K562 (cell line): ENCODE measurements at regions not wholly inside any gene's neighbourhood (a gene's known extent, or its start where the extent isn't known, plus 50 kb on each side); places are given as distances from the start of the nearest gene placed in this dataset.

ENCODE experiments used
- ATAC-seq: fragments of 200-7000 bp; cut with Tn5 transposase; 3 replicates; pipeline ENCODE4 v1.9.1; 2020; ENCODE audit warnings: moderate library complexity
- BruUV-seq: library from RNA; stranded (reverse); fragments of 400-500 nt; replicated peaks from 2 replicates; lab custom pipeline; 2021; lab: Mats Ljungman, UMichigan
- CTCF ChIA-PET: fragments of 300-600 bp; formaldehyde crosslinking; extraction: SDS; loops from one replicate; lab custom pipeline; 2021; ENCODE audit warnings: low intra/inter-chr PET ratio; lab: Yijun Ruan, JAX
- POLR2A ChIA-PET: fragments of 300-600, 350-650 bp; sonication (Branson Sonifier 250); formaldehyde crosslinking; extraction: SDS; loops from one replicate; lab custom pipeline; 2021; ENCODE audit warnings: antibody characterized with exemption, inconsistent platforms; lab: Yijun Ruan, JAX
- DNase-seq, 4 experiments: peaks; one replicate each; pipeline versions ENCODE4 v3.0.0 to v3.0.0-alpha.2; 2011 to 2018; ENCODE audit warnings: low spot score in 3 of 4, mixed read lengths in 3 of 4; ENCODE audit errors: extremely low read depth in 1 of 4
- FAIRE-seq: peaks from 2 replicates; lab custom pipeline; 2011; peaks lifted over from hg19 to GRCh38; lab: Jason Lieb, UNC
- H2AFZ ChIP-seq: 2 replicates; pipeline ENCODE4 v1.6.0; 2011; ENCODE audit warnings: low read depth, low read length, control low read depth, inconsistent platforms
- H3K27ac ChIP-seq: fragments of 200-600 bp; 3 replicates; pipeline ENCODE4 v1.8.0; 2011; ENCODE audit warnings: low read depth, mild to moderate bottlenecking, control low read depth, inconsistent platforms, low read length, moderate library complexity, mixed read lengths; ENCODE audit errors: extremely low read depth
- H3K27me3 ChIP-seq, 2 experiments: fragments of 300-600 bp in 1 of 2; 2 replicates in 1 of 2; 3 replicates in 1 of 2; pipeline versions ENCODE4 v1.6.0 to v1.8.0; 2011; ENCODE audit warnings: inconsistent platforms in 2 of 2, low read length in 2 of 2, mild to moderate bottlenecking in 1 of 2, mixed read lengths in 1 of 2, moderate library complexity in 1 of 2; ENCODE audit not compliant: control insufficient read depth in 2 of 2, insufficient read depth in 2 of 2
- H3K36me3 ChIP-seq: fragments of 300-600 bp; 3 replicates; pipeline ENCODE4 v1.8.0; 2011; ENCODE audit warnings: mild to moderate bottlenecking, low read length, inconsistent platforms; ENCODE audit not compliant: control insufficient read depth, insufficient read depth
- H3K4me1 ChIP-seq, 2 experiments: fragments of 200-600 bp in 1 of 2; replicated peaks in 1 of 2; 2 replicates in 1 of 2; 3 replicates in 1 of 2; pipeline versions ENCODE4 v1.5.1 to v1.8.0; 2011; ENCODE audit warnings: inconsistent platforms in 2 of 2, low read length in 2 of 2, mild to moderate bottlenecking in 1 of 2, mixed read lengths in 1 of 2, moderate library complexity in 1 of 2; ENCODE audit not compliant: control insufficient read depth in 2 of 2, insufficient read depth in 2 of 2
- H3K4me2 ChIP-seq: 2 replicates; pipeline ENCODE4 v1.6.1; 2011; ENCODE audit warnings: low read length, control low read depth, inconsistent platforms, mixed read lengths; ENCODE audit not compliant: insufficient read depth
- H3K4me3 ChIP-seq: fragments of 200-600 bp; sonication (generic), shearing (Covaris generic); 2 replicates; pipeline ENCODE4 v1.5.1; 2016; ENCODE audit warnings: control low read depth, inconsistent platforms
- H3K79me2 ChIP-seq: fragments of 200-600 bp; 3 replicates; pipeline ENCODE4 v1.8.0; 2011; ENCODE audit warnings: low read length, inconsistent platforms; ENCODE audit not compliant: control insufficient read depth, insufficient read depth
- H3K9ac ChIP-seq, 2 experiments: 2 replicates each; pipeline versions ENCODE4 v1.6.0 to v1.6.1; 2011; ENCODE audit warnings: low read depth in 2 of 2, low read length in 2 of 2, control low read depth in 1 of 2, inconsistent platforms in 1 of 2, mild to moderate bottlenecking in 1 of 2, mixed read lengths in 1 of 2; ENCODE audit not compliant: insufficient read depth in 1 of 2
- H3K9me1 ChIP-seq: one replicate; pipeline ENCODE4 v1.6.0; 2011; ENCODE audit warnings: inconsistent platforms, mild to moderate bottlenecking, low read length, moderate library complexity; ENCODE audit not compliant: control insufficient read depth, insufficient read depth
- H3K9me3 ChIP-seq: replicated peaks from 2 replicates; pipeline ENCODE4 v1.5.1; 2011; ENCODE audit warnings: low read depth, low read length, inconsistent platforms; ENCODE audit not compliant: control insufficient read depth, insufficient read depth
- H4K20me1 ChIP-seq: replicated peaks from 2 replicates; pipeline ENCODE4 v1.6.1; 2011; ENCODE audit warnings: low read length, inconsistent platforms, mixed read lengths; ENCODE audit not compliant: control insufficient read depth, insufficient read depth
- CLOCK ChIP-seq: fragments of 250-450 bp; sonication (Bioruptor Pico); IDR thresholded peaks from 2 replicates; pipeline ENCODE4 v1.4.0; 2020; ENCODE audit warnings: mild to moderate bottlenecking, moderate library complexity, borderline replicate concordance
- DIDO1 ChIP-seq: fragments of 450-650 bp; IDR thresholded peaks from 2 replicates; pipeline ENCODE4 v1.6.1; 2016; ENCODE audit warnings: low read depth, missing biosample characterization, missing genetic modification characterization
- NRF1 ChIP-seq, 2 experiments: fragments of 450-650 bp; IDR thresholded peaks in 1 of 2; conservative IDR thresholded peaks in 1 of 2; 2 replicates each; pipeline ENCODE4 v1.6.1; 2014; ENCODE audit warnings: mild to moderate bottlenecking in 2 of 2
- SIN3A ChIP-seq, 2 experiments: fragments of 150-350 bp in 1 of 2; IDR thresholded peaks; 2 replicates each; pipeline ENCODE4 v1.6.1; 2011 to 2016; ENCODE audit warnings: borderline replicate concordance in 2 of 2, low read depth in 2 of 2, low read length in 2 of 2, mild to moderate bottlenecking in 2 of 2, moderate library complexity in 2 of 2; ENCODE audit not compliant: control insufficient read depth in 1 of 2
- SIN3B ChIP-seq: fragments of 450-650 bp; IDR thresholded peaks from 2 replicates; pipeline ENCODE4 v1.6.1; 2017; ENCODE audit warnings: low read depth, mild to moderate bottlenecking, moderate library complexity
- TOE1 ChIP-seq, 2 experiments: fragments of 450-650 bp in 1 of 2; sonication (generic) in 1 of 2; formaldehyde crosslinking in 1 of 2; IDR thresholded peaks; 2 replicates each; pipeline versions ENCODE4 v1.7.1 to v1.8.0; 2016 to 2022; ENCODE audit warnings: borderline replicate concordance in 2 of 2, mild to moderate bottlenecking in 2 of 2, antibody characterized with exemption in 1 of 2, inconsistent platforms in 1 of 2, low read depth in 1 of 2, missing genetic modification reagents in 1 of 2, moderate library complexity in 1 of 2
- ZBTB49 ChIP-seq: sonication (generic); formaldehyde crosslinking; IDR thresholded peaks from 2 replicates; pipeline ENCODE4 v1.8.0; 2022; ENCODE audit warnings: missing genetic modification reagents, mild to moderate bottlenecking, borderline replicate concordance
- ZNF12 ChIP-seq: sonication (generic); formaldehyde crosslinking; IDR thresholded peaks from 2 replicates; pipeline ENCODE4 v1.4.0; 2020; ENCODE audit warnings: mild to moderate bottlenecking, missing genetic modification reagents
- ZNF143 ChIP-seq: sonication (generic); formaldehyde crosslinking; IDR thresholded peaks from 2 replicates; pipeline ENCODE4 v1.9.0; 2022; ENCODE audit warnings: mild to moderate bottlenecking, missing genetic modification reagents
- whole genome bisulfite sequencing: fragments of 100-300 bp; shearing (Covaris generic); methylation state at CpG from one replicate; pipeline ENCODE4 v1.1.6; 2016; ENCODE audit warnings: low coverage, mixed read lengths; ENCODE audit not compliant: insufficient coverage; ENCODE audit errors: missing lambda C conversion rate; 5-methylcytosine and 5-hydroxymethylcytosine counted together
- in situ Hi-C: fragments of 300-500 bp; cut with MboI; formaldehyde crosslinking; loops from 4 replicates; pipeline ENCODE4 v1.15.0; 2018; ENCODE audit warnings: inconsistent platforms, mixed read lengths
- intact Hi-C: fragments of 100-400 bp; cut with micrococcal nuclease; formaldehyde crosslinking; loops from 2 replicates; pipeline ENCODE4 v1.14.2; 2022

GRCh38 chr4:180641495-180641894, 1601.7 kb upstream of the TENM3 start:
- no peaks in the 10 kb centered on the region for H3K27me3 ChIP-seq
- BruUV-seq: no TSS peak
- ChIA-PET POLR2A (no interaction called here), CTCF (no interaction called here)
- FAIRE-seq (no peak), DNase-seq (no peak), ATAC-seq (no peak)
- no peaks in the 10 kb centered on the region for H3K79me2 ChIP-seq
- intact Hi-C loops: no loop called here
- no peaks in the 10 kb centered on the region for H3K4me1 ChIP-seq
- no peak overlapping the region for H3K4me3 ChIP-seq
- H3K9me3 ChIP-seq: no peaks in the 10 kb centered on the region
- no peak overlapping the region for H3K4me2 ChIP-seq
- H4K20me1 ChIP-seq: no peaks in the 10 kb centered on the region
- 0% methylated on average over 4 of the region's 4 CpGs for WGBS
- H3K27ac ChIP-seq: no peak overlapping the region
- no peak overlapping the region for H3K9ac ChIP-seq
- no peak overlapping the region for H2AFZ ChIP-seq
- H3K9me1 ChIP-seq: no peaks in the 10 kb centered on the region
- no peaks in the 10 kb centered on the region for H3K36me3 ChIP-seq
- in situ Hi-C loops: no loop called here
- TF ChIP-seq SIN3A (IDR thresholded peaks at IDR 0.05; ENCODE audit: borderline replicate concordance in 2 of 2, control insufficient read depth in 1 of 2, low read depth in 2 of 2, low read length in 2 of 2): no peak
- TF ChIP-seq ZNF12: no peak
- TF ChIP-seq DIDO1: no peak
- TF ChIP-seq ZBTB49 (CRISPR knock-in tag): no peak
- TF ChIP-seq SIN3B: no peak
- no peak for TF ChIP-seq CLOCK
- TF ChIP-seq ZNF143 (CRISPR knock-in tag): no peak
- TF ChIP-seq NRF1 (conservative IDR thresholded peaks at IDR 0.05 in 1 of 2, IDR thresholded peaks at IDR 0.05 in 1 of 2): no peak
- no peak for TF ChIP-seq TOE1 (IDR thresholded peaks at IDR 0.05; ENCODE audit: borderline replicate concordance)
- TF ChIP-seq TOE1 (CRISPR knock-in tag; IDR thresholded peaks at IDR 0.05; ENCODE audit: borderline replicate concordance, low read depth): no peak
